Non-pigmented ciliary epithelial cell (primary cell): ENCODE measurements at regions not wholly inside any gene's neighbourhood (a gene's known extent, or its start where the extent isn't known, plus 50 kb on each side); places are given as distances from the start of the nearest gene placed in this dataset.
"Not testable (repeated sequence)": the region's sequence is repeated elsewhere in the genome, so short reads cannot be mapped to it uniquely, and the experiment has no call there.

Experiments used
- DNase-seq: peaks from one replicate; pipeline ENCODE4 v3.0.0-alpha.2; 2010; ENCODE audit warnings: low read depth

- DNase-seq, result no peak
These were observed 80.2 kb downstream of the TMEM47 start for GRCh38 chrX:34576864-34577263.

GRCh38 chrX:34565981-34566380, 91.1 kb downstream of the TMEM47 start:
- DNase-seq, result no peak

DNA sequence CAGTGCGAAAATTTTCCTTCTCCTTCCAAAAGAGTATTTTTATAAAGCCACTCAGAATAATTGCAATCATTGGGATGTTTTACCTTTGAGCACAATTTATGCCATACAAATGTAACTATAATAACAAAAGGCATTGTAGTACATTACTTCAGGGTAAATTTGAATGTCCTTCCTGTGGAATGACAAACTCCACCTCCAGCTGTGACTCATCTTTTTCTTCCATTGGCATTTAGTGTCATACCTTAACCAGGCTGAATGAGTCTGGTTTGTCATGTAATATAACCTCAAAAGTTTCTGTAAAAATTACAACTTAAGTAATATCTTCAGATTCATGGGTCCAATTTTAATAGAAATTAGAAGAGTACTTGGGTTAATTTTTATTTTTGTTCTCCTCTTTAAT, 93.3 kb downstream of the TMEM47 start:
- no peak for DNase-seq

DNA sequence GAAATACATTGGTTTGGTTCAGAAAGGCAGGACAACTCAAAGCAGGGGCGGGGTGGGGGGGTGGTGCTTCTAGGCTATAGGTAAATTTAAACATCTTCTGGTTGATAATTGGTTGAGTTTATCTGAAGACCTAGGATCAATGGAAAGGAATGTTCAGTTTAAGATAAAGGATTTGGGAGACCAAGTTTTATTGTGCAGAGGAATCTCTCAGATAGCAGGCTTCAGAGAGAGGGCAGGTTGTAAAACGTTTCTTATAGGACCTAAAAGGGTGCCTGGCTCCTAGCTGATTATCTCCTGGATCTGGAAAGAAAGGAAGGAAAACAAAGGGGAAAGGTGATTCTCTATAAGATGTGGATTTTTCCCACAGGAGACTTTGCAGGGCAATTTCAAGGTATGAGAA, 94.0 kb downstream of the TMEM47 start:
- no peak for DNase-seq

GRCh38 chrX:34562006-34562405, 95.1 kb downstream of the TMEM47 start:
- DNase-seq, result no peak

DNA sequence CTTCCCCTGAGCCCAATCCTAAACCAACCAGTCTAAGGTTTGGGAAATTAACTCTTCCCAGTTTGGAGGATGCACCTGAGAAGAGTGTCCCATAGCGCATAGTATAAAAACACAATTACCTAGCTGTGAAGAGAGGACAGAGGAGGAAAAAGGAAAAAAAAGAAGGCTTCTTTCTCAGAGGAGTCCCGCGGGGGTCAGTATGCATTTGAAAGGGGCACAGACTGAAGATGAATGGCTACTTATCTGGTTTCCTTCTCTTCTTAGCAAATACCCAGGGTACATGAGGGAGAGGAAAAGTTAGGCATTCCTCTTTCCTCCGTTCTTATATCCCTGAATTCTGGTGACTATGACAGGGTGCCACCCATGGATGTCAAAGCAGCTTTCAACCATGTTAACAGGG, 96.9 kb downstream of the TMEM47 start:
- no peak for DNase-seq

DNA sequence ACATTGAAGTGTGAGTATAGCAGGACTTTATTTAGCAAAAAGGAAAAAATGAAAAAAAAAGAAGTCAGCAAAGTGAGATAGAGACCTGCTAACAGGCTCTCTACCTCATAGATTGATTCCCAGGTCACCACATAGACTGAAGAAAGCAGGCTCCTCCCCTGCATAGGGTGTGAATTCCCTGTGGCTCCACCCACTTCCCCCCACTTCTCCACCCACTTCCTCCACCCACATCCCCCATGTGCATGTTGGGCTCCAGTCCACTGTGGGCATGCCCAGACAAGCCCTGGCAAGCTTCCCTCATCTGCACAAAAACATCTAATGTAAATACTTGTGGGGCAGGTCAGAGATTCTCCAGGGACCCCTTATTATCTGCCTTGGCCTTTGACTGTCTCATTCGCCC, 97.8 kb downstream of the TMEM47 start:
- no peak for DNase-seq

DNA sequence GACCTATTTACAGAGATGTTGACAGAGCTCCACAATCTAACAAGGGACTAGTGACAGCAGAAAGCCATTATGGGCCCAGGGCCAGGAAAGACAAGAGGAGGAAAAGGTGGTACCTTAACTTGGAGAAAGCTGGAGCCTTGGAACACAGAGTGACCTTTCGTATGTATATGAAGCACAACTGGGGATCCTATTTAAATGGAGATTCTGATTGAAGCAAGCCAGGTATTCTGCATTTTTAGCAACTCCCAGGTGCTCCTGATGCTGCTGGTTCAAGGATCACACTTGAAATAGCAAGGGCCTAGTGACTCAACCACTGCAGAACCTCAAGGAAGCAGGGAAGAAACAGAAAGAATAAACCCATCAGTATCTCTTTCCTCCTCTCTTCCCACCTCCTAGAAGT, 99.4 kb downstream of the TMEM47 start:
- DNase-seq, result no peak

DNA sequence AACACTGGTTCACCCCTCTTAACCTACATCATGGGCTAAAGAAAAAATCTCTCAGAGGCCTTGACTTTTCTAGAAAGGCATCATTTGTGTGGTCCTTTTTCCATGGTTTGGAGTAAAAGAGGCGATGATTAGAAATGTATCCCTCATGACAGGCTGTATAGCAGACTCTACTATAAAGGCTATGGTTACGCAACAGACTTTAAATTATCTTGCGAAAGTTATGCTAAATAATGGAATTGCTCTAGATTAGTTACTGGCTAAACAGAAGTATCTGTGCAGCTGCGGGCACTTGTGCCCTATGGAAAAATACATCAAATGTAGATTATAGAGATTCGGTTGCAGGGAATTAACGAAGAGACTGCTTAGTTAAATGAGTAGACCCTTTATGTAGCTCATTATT, 101.6 kb downstream of the TMEM47 start:
- DNase-seq, result no peak

GRCh38 chrX:34546366-34546765, 110.7 kb downstream of the TMEM47 start:
- no peak for DNase-seq

DNA sequence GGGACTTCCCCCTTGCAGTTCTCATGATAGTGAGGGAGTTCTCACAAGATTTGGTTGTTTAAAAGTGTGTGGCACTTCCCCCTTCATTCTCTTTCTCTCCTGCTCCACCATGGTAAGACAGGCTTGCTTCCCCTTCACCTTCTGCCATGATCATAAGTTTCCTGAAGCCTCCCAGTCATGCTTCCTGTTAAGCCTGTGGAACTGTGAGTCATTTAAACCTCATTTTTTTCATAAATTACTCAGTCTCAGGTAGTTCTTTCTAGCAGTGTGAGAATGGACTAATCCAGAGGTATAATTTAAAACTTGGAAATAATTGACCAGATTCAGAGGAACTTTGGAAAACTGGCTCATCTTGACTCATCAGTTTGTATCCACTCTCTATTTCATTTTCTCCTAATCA, 129.0 kb downstream of the TMEM47 start:
- DNase-seq, result no peak

GRCh38 chrX:34521563-34521962, 135.5 kb downstream of the TMEM47 start:
- DNase-seq, result no peak

DNA sequence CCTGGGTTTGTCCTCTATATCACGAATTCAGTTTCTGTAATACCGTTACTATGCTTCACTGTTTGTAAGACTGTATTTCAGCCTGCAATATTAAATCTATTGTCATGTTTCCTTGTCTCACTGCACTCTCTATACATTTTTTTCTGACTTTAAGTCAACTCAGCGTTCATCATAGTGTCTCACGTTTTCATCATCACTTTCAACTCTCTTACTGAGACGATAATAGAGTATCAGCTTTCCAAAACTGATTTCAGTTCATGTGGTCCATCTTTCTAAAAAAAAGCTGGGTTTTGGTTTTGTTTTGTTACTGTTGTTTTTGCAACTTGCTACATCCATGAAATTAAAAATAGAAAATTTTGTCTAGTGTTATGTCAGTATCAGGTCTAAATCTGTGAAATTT, 147.7 kb downstream of the TMEM47 start:
- DNase-seq, result no peak

DNA sequence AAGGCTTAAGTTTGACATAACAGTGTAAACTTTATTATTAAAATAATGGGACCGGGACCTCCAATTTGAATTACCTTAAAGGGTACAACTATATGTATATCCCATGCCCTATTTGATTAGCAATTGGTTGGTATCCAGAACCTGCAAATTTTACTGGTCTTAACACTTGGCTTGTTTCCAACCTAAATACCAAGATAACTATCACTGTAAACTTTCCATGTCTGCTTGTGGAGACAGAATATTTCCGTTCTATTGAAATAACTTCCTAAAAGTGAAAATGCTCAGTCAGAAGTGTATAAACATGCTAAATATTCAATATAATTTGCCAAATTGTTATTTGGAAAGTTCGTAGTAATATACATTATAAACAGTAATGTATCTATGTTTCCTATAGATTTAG, 154.0 kb downstream of the TMEM47 start:
- no peak for DNase-seq

GRCh38 chrX:34493086-34493485, 164.0 kb downstream of the TMEM47 start:
- DNase-seq, result no peak

DNA sequence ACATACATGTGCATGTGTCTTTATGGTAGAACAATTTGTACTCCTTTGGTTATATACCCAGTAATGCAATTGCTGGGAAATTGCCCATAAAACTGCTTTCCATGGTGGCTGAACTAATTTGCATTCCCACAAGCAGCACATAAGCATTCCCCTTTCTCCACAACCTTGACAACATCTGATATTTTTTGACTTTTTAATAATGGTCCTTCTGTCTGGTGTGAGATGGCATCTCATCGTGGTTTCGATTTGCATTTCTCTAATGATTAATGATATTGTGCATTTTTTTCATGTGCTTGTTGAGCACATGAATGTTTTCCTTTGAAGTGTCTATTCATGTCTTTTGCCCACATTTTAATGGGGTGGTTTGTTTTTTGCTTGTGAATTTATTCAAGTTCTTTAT, 166.0 kb downstream of the TMEM47 start:
- DNase-seq, result no peak

GRCh38 chrX:34487364-34487763, 169.7 kb downstream of the TMEM47 start:
- DNase-seq, result no peak

DNA sequence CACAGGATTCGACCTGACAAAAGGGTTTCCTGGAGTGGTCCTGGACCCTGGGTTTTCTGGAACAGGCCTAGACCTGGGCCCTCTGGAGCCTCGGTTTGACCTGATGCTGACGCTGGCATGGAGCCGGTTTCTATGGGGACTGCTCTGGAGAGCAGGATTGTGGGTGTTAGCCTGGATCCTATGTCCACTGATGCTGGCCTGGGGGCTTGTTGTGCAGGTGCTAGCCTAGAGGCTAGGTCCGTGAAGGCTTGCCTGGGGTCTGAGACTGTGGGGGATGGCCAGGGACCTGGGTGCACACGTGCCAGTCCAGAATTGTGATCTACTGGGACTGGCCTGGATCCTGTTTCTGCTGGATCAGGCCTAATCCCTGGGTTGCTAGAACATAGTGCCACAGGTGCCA, 173.1 kb downstream of the TMEM47 start:
- no peak for DNase-seq

GRCh38 chrX:34470507-34470906, 186.6 kb downstream of the TMEM47 start:
- DNase-seq, result no peak

DNA sequence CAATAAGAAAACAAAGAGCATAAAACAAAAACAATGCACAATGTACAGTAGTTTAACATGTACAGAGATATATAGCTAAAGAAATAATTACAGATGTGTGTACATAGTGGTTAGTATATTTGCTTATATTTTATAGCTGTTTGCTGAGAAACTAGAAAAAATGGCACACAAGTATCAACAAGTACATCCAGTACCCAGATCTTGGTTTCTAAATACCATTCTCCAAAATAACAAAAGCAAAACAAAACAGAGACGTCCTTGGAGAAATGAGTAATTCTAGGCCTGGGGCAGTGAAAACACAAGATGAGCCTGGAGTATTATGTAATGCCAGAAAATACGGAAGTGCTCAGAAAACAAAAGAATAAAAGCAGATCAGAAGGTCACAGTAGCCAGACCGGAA, 189.6 kb downstream of the TMEM47 start:
- no peak for DNase-seq

- not testable (repeated sequence) for DNase-seq
These were observed 193.9 kb downstream of the TMEM47 start for GRCh38 chrX:34463220-34463619.

- DNase-seq, result not testable (repeated sequence)
These were observed 199.2 kb downstream of the TMEM47 start for GRCh38 chrX:34457850-34458249.

- DNase-seq, result no peak
These were observed 219.5 kb downstream of the TMEM47 start for GRCh38 chrX:34437586-34437985.

DNA sequence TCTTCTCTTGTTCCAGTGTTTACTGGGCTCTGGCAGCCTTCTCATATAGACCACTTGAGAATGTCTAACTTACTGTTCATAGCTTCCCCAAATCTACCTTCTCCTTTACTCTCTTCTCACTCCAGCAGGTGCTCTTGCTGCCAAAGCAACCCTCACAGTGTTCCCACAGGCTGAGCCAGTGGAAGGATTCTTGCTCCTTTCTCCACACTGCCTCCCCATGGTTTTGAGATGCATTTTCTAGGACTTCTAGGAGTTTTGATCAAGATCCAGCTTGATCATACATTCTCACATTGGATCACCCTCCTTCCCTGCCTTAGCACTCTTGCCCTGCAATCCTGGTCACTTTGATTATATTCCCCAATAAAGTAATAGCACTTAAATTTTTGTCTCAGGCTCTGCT, 230.8 kb downstream of the TMEM47 start:
- no peak for DNase-seq

GRCh38 chrX:34406580-34406979, 250.5 kb downstream of the TMEM47 start:
- no peak for DNase-seq
